Stomach smooth muscle (tissue), 2 donors: ENCODE measurements at regions not wholly inside any gene's neighbourhood (a gene's known extent, or its start where the extent isn't known, plus 50 kb on each side); places are given as distances from the start of the nearest gene placed in this dataset.

ENCODE experiments used
- H3K27ac ChIP-seq: one replicate; pipeline ENCODE4 v1.7.0; 2013; ENCODE audit warnings: mild to moderate bottlenecking, low read length, inconsistent platforms
- H3K27me3 ChIP-seq, 2 donors: one replicate each; pipeline ENCODE4 v1.7.0; 2013; ENCODE audit warnings: low read length in 2 of 2; ENCODE audit not compliant: insufficient read depth in 2 of 2, control insufficient read depth in 1 of 2
- H3K36me3 ChIP-seq, 2 donors: one replicate each; pipeline ENCODE4 v1.7.0; 2013; ENCODE audit warnings: low read length in 2 of 2; ENCODE audit not compliant: control insufficient read depth in 2 of 2, insufficient read depth in 2 of 2
- H3K4me1 ChIP-seq: one replicate; pipeline ENCODE4 v1.7.0; 2013; ENCODE audit warnings: low read length; ENCODE audit not compliant: control insufficient read depth, insufficient read depth
- H3K4me3 ChIP-seq, 2 donors: one replicate each; pipeline ENCODE4 v1.7.0; 2013; ENCODE audit warnings: low read length in 2 of 2
- H3K9ac ChIP-seq, 2 donors: one replicate each; pipeline ENCODE4 v1.7.0; 2013; ENCODE audit warnings: low read length in 2 of 2, mild to moderate bottlenecking in 1 of 2
- H3K9me3 ChIP-seq, 2 donors: one replicate each; pipeline ENCODE4 v1.7.0; 2013; ENCODE audit warnings: low read length in 2 of 2; ENCODE audit not compliant: control insufficient read depth in 2 of 2
- donor health status: healthy.
- donor health status: Pancreatic carcinoma.

DNA sequence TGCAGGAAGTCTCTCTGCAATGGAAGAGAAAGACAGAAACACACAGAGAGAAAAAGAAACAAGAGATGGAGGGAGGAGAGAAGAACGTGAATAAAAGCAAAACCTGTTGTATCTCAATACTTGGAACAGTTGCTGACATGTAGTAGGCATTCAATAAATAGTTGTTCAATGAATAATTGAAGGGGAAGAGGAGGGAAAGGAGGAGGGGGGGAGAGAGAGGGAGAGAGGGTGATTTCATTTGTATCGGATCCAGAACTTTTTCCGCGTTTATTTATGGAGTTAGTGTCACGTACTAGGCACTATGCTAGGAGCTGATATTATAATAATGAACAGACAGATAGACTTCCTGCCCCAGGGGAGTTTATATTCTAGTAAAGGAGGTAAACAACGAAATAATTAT lies 144.1 kb downstream of the OMA1 start:
- H3K9ac ChIP-seq = no peak overlapping the region
- H3K27ac ChIP-seq = no peak overlapping the region
- H3K4me1 ChIP-seq = no peaks in the 10 kb centered on the region
- H3K27me3 ChIP-seq = no peaks in the 10 kb centered on the region
- H3K4me3 ChIP-seq = no peak overlapping the region
- H3K9me3 ChIP-seq = no peaks in the 10 kb centered on the region
- H3K36me3 ChIP-seq = no peaks in the 10 kb centered on the region

DNA sequence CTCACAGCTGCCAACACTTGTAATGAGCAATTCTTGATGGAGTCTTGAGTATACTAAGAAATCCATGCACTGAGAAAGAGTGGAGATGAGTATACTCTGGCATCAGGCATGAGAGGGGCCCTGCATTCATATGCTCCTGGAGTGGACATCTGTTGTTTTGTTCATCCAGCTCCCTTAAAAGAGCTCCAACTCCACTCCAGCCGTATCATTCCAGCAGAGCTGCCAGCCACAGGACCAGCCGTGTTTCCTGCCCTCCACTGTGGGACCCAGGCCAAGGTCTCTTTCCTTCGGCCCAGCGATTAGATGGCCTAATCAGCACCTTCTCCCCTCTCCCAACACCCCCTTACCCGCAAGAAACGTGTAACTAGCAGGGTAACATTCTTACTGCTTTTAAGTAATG lies 144.5 kb downstream of the OMA1 start:
- no peak overlapping the region for H3K4me3 ChIP-seq
- no peak overlapping the region for H3K9ac ChIP-seq
- H3K9me3 ChIP-seq = no peaks in the 10 kb centered on the region
- no peaks in the 10 kb centered on the region for H3K27me3 ChIP-seq
- no peaks in the 10 kb centered on the region for H3K36me3 ChIP-seq
- H3K4me1 ChIP-seq = no peaks in the 10 kb centered on the region
- no peak overlapping the region for H3K27ac ChIP-seq

DNA sequence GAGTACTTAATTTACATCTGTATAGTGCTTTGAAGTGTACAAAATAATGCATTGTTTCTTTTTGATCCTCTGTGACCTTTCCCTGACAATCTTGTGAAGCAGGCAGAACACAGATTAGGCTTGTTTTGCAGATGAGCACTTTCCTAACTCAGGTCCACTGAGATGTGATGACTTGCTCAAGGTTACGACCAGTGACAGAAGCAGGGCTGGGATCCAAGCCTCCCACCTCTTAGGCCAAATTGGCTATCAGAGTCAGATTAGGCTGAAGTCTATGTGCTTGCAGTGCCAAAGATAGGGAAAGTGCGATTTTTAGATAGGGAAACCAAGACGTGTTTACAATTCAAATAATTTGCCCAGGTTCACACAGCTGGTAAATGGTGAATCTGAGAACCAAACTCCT lies 147.3 kb downstream of the OMA1 start:
- H3K4me1 ChIP-seq = no peaks in the 10 kb centered on the region
- no peak overlapping the region for H3K4me3 ChIP-seq
- H3K9me3 ChIP-seq = no peaks in the 10 kb centered on the region
- no peak overlapping the region for H3K9ac ChIP-seq
- no peak overlapping the region for H3K27ac ChIP-seq
- H3K27me3 ChIP-seq = no peaks in the 10 kb centered on the region
- H3K36me3 ChIP-seq = no peaks in the 10 kb centered on the region

DNA sequence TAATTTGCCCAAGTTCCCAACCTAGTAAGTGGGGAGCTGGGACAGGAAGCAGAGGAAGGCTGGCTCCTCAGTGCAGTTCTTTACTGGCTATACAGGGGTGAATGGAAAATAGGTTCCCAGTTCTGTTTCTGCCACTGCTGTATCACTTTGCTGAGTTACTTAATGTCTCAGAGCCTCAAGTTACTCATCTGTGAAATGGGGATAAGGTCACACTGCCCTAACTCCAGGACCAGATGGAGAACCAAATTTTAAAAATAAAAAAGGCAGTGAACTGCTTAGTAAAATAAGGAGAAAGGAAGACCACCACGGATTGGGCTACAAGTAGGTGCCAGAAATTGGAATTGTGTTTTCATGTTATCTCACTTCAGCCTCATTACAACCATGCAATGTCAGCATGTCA lies 147.8 kb downstream of the OMA1 start:
- no peaks in the 10 kb centered on the region for H3K9me3 ChIP-seq
- H3K36me3 ChIP-seq = no peaks in the 10 kb centered on the region
- H3K4me1 ChIP-seq = no peaks in the 10 kb centered on the region
- no peak overlapping the region for H3K9ac ChIP-seq
- H3K4me3 ChIP-seq = no peak overlapping the region
- no peaks in the 10 kb centered on the region for H3K27me3 ChIP-seq
- H3K27ac ChIP-seq = no peak overlapping the region

DNA sequence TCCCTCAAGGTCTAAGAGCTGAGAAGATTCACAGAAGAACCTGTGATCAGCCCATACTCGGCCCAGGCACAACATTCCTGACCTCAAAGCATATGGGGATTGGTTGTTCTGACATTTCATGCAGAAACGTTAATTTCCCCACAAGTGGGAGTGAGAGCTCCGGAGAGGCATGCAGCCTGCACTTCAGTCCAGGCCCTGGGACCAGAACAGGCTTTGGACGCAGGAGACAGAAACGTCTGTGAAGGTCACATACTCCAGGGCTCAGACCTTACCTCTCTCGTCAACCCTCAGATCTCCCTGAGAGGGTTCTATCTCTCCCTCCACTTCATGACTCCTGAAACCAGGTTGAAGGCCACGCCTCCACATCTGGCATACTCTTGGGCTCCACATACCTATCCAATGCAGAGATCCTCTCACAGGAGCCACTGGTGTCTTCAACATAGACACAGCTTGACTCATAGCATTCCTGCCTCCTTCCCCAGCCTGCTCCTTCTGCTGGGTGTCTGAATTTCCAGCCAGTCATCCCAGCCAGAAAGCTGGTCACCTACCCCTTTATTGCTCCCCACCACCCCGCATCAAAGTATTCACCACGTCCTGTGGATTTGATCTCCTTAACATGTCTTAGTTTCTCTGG lies 149.2 kb downstream of the OMA1 start:
- Histone ChIP-seq H3K9me3 (no peaks in the 10 kb centered on the region), H3K9ac (no peak overlapping the region), H3K4me3 (no peak overlapping the region), H3K27ac (no peak overlapping the region), H3K27me3 (no peaks in the 10 kb centered on the region), H3K4me1 (no peaks in the 10 kb centered on the region), H3K36me3 (no peaks in the 10 kb centered on the region)

DNA sequence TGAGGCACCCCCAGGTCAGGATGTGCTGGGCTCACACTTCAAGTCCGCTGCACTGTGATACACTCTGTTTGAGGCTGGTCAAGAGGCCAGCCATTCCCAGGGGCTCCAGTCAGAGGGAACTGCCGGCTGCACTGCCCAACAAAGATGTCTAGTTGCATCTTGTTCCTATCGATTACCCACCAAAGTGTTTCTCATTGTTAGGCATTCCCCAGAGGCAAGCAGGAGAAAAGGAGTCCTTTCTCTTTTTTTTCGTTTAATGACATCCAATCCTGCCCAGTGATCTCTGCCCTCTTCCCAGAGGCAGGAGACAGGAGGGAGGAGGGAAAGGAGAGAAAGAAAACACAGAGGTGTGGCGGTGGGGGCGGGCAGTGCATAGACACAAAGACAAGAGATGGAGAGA lies 150.4 kb downstream of the OMA1 start:
- H3K27me3 ChIP-seq = no peaks in the 10 kb centered on the region
- H3K4me3 ChIP-seq = no peak overlapping the region
- H3K27ac ChIP-seq = no peak overlapping the region
- no peaks in the 10 kb centered on the region for H3K4me1 ChIP-seq
- H3K9ac ChIP-seq = no peak overlapping the region
- H3K9me3 ChIP-seq = no peaks in the 10 kb centered on the region
- no peaks in the 10 kb centered on the region for H3K36me3 ChIP-seq

DNA sequence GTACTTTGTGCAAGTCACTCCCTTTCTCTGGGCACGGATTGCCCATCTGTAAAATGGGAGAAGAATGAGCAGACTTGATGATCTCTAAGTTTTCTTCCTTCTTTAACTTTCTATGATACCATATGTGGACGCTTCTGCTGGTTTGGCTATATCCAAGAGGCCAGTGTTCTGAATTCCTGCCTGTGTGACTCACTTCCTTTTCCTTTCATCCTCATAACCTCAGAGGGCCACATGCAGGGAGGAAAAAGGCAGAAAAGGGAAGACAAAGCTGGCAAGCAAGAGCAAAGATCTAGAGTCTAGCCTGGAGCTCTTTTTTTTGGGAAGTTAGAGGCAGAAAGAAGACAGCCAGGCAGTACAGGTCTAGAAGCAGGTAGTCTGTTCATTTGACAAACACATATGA lies 151.2 kb downstream of the OMA1 start:
- Histone ChIP-seq H3K36me3 (no peaks in the 10 kb centered on the region), H3K4me3 (no peak overlapping the region), H3K27ac (no peak overlapping the region), H3K27me3 (no peaks in the 10 kb centered on the region), H3K9ac (no peak overlapping the region), H3K4me1 (no peaks in the 10 kb centered on the region), H3K9me3 (no peaks in the 10 kb centered on the region)

DNA sequence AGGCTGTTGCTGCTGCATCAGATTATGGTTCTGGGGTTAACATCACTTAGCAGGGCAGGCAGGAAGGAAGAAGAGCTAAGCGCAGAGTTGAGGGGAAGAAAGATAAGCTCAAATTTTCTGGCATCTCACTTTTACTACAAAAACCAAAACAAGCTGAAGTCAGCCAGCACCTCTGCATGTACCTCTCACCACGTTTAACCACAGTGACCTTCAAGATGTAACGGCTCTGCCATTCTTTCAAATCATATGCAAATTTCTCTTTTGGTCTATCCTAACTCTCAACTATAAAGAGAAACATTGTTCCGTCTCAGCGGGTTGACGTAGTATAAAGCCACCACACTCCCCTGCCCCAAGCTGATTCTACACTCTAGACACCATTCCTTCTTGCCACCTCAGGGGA lies 154.4 kb downstream of the OMA1 start:
- H3K4me3 ChIP-seq = no peak overlapping the region
- no peak overlapping the region for H3K9ac ChIP-seq
- H3K9me3 ChIP-seq = no peaks in the 10 kb centered on the region
- H3K27me3 ChIP-seq = no peaks in the 10 kb centered on the region
- no peaks in the 10 kb centered on the region for H3K4me1 ChIP-seq
- no peak overlapping the region for H3K27ac ChIP-seq
- no peaks in the 10 kb centered on the region for H3K36me3 ChIP-seq

DNA sequence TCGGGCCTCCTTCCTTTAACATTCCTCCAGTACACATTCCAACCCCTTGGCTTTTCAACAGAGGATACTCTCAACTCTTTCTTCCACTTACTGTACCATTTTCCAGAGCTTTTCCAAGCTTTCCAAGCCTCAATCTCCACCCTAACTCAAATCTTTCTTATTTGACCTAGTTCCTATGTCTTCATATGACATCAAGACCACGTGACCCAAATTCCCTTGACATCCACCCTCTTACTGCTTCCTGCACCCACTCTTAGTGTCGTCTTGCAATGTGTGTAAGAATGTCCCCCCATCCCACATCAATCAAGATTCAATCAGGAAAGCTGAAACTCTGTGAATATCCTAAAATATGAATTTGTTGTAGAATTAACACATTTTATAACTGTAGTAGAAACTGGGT lies 155.0 kb downstream of the OMA1 start:
- H3K4me1 ChIP-seq = no peaks in the 10 kb centered on the region
- H3K9ac ChIP-seq = no peak overlapping the region
- H3K9me3 ChIP-seq = no peaks in the 10 kb centered on the region
- no peaks in the 10 kb centered on the region for H3K27me3 ChIP-seq
- H3K36me3 ChIP-seq = no peaks in the 10 kb centered on the region
- H3K4me3 ChIP-seq = no peak overlapping the region
- H3K27ac ChIP-seq = no peak overlapping the region

DNA sequence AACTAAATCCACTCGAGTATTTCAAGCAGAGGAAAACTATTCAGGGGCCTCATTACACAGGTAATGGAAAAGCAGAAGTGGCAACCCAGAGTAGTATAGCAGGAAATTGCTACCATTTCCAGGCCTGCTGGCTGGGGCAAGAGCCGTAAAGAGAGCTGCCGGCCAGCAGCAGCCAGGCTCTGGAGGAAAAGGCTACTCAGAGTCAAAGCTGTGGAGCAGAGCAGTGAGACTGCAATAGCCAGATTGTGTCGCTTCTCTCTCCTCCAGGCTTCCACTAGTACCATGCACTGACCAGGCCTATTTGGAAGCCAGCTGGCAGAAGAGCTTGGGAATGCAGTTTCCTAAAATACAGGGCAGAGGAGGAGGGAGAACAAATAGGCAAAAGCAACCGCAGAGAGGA lies 155.5 kb downstream of the OMA1 start:
- Histone ChIP-seq H3K27ac (no peak overlapping the region), H3K4me3 (no peak overlapping the region), H3K36me3 (no peaks in the 10 kb centered on the region)

DNA sequence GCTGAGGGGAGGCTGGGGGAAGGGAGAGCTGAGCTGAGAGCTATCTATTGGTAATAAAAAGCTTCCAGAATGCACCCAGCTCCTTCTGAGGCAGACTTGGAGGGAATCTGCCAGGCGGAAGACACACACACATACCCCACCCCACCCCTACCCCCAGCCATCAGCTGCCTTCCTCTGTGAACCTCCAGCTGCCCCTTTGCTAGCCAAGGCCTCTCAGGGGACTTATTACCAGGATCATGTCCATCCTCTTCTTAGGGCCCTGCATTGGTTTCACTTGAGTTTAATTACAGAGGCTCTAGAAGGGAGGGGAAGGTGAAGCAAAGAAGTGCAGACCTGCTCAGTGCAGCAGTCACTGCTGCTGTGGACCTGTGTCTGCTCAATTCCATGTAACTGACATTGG lies 156.4 kb downstream of the OMA1 start:
- no peak overlapping the region for H3K9ac ChIP-seq
- H3K4me1 ChIP-seq = no peaks in the 10 kb centered on the region
- no peak overlapping the region for H3K4me3 ChIP-seq
- no peaks in the 10 kb centered on the region for H3K27me3 ChIP-seq
- H3K27ac ChIP-seq = no peak overlapping the region
- no peaks in the 10 kb centered on the region for H3K36me3 ChIP-seq
- no peaks in the 10 kb centered on the region for H3K9me3 ChIP-seq

More for the DNA sequence above, 155.5 kb downstream of the OMA1 start:
- no peak overlapping the region for H3K9ac ChIP-seq
- no peaks in the 10 kb centered on the region for H3K4me1 ChIP-seq
- no peaks in the 10 kb centered on the region for H3K27me3 ChIP-seq
- no peaks in the 10 kb centered on the region for H3K9me3 ChIP-seq
